GM18508 (cell line): ENCODE measurements at regions not wholly inside any gene's neighbourhood (a gene's known extent, or its start where the extent isn't known, plus 50 kb on each side); places are given as distances from the start of the nearest gene placed in this dataset.
"Not testable (repeated sequence)": the region's sequence is repeated elsewhere in the genome, so short reads cannot be mapped to it uniquely, and the experiment has no call there.

Source experiments
- ATAC-seq: cut with Tn5 transposase; IDR thresholded peaks from one replicate; pipeline ENCODE4 v1.9.1; 2021; ENCODE audit warnings: moderate number of reproducible peaks; ENCODE audit not compliant: insufficient read depth, unreplicated experiment

- no peak for ATAC-seq
Measured at GRCh38 chr2:147346142-147346541, 498.7 kb upstream of the ACVR2A start.

GRCh38 chr2:147345246-147345645 lies 499.6 kb upstream of the ACVR2A start:
- ATAC-seq = no peak

- ATAC-seq = no peak
Measured at GRCh38 chr2:147342329-147342728, 502.5 kb upstream of the ACVR2A start.

GRCh38 chr2:147331790-147332419 lies 512.9 kb upstream of the ACVR2A start:
- peak; percentile 53 for ATAC-seq

- ATAC-seq = no peak
Measured at GRCh38 chr2:147330925-147331324, 513.9 kb upstream of the ACVR2A start.

GRCh38 chr2:147327613-147328012 lies 517.2 kb upstream of the ACVR2A start:
- ATAC-seq = no peak

GRCh38 chr2:147325990-147326389 lies 518.8 kb upstream of the ACVR2A start:
- no peak for ATAC-seq

GRCh38 chr2:147320146-147320545 lies 524.7 kb upstream of the ACVR2A start:
- no peak for ATAC-seq

- no peak for ATAC-seq
Measured at GRCh38 chr2:147311058-147311430, 533.8 kb upstream of the ACVR2A start.

- ATAC-seq = no peak
Measured at GRCh38 chr2:147310335-147311057, 534.3 kb upstream of the ACVR2A start.

GRCh38 chr2:147297820-147298219 lies 547.0 kb upstream of the ACVR2A start:
- ATAC-seq = peak; percentile 99

- ATAC-seq = no peak
Measured at GRCh38 chr2:147294825-147295392, 549.9 kb upstream of the ACVR2A start.

GRCh38 chr2:147293991-147294824 lies 550.6 kb upstream of the ACVR2A start:
- no peak for ATAC-seq

- ATAC-seq = no peak
Measured at GRCh38 chr2:147288131-147288530, 556.7 kb upstream of the ACVR2A start.

- no peak for ATAC-seq
Measured at GRCh38 chr2:147275943-147276342, 568.9 kb upstream of the ACVR2A start.

GRCh38 chr2:147273628-147274027 lies 571.2 kb upstream of the ACVR2A start:
- ATAC-seq = no peak

- ATAC-seq = no peak
Measured at GRCh38 chr2:147273106-147273505, 571.7 kb upstream of the ACVR2A start.

GRCh38 chr2:147269581-147269980 lies 575.2 kb upstream of the ACVR2A start:
- not testable (repeated sequence) for ATAC-seq

- no peak for ATAC-seq
Measured at GRCh38 chr2:147260241-147260640, 584.6 kb upstream of the ACVR2A start.

- ATAC-seq = no peak
Measured at GRCh38 chr2:147255812-147256211, 589.0 kb upstream of the ACVR2A start.
